GM21528 (cell line): ENCODE measurements at regions not wholly inside any gene's neighbourhood (a gene's known extent, or its start where the extent isn't known, plus 50 kb on each side); places are given as distances from the start of the nearest gene placed in this dataset.

Experiments used
- ATAC-seq: cut with Tn5 transposase; IDR thresholded peaks from one replicate; pipeline ENCODE4 v1.9.1; 2021; ENCODE audit warnings: mild to moderate bottlenecking, moderate library complexity; ENCODE audit not compliant: unreplicated experiment, low FRiP score

DNA sequence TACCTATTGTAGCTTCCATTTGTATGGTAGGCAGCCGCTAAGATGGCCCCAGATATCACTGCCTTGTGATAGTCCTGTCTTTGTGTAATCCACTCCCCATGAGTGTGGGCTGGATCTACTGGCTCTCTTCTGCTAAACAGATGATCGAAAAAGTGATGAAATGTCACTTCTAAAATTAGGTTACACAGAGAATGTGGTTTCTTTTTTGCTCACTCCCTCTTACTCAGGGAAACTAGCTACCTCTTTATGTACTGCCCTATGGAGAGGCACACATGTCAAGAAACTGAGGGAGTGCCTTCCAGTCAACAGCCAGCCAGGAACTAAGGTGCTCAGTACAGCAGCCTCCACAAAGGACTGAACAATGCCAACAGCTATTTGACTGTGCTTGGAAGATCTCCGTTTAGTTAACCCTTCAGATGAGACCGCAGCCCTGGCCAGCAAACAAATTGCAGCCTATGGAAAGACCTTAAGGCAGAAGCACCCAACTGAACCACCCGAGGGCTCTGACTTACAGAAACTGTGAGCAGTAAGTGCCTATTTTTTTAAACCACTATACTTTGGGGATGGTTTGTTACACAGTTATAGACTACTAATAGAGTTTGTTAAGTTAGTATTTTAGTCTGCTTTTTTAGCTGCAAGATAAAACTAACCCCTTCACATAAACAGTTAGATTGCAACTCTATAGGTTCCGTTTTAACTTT lies 113.2 kb upstream of the MAF start:
- no peak for ATAC-seq

DNA sequence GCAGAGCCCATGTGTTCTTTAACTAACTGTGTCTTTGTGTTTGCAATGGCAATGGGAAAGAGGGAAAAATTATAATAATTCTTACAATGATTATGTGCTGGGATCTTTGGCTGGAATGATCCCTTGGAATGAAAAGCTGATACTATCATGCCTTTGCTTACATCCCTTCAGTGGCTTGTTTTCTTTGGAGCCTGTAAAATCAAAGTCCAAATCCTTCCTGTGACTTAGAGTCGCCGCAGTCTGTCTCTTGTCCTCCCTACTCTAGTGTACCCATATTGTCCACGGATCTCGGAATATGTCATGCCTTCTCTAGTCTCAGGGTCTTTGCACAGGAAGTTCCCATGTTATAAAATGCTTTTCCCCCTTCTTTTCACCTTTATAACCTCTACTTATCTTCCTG lies 111.7 kb upstream of the MAF start:
- ATAC-seq, result no peak

DNA sequence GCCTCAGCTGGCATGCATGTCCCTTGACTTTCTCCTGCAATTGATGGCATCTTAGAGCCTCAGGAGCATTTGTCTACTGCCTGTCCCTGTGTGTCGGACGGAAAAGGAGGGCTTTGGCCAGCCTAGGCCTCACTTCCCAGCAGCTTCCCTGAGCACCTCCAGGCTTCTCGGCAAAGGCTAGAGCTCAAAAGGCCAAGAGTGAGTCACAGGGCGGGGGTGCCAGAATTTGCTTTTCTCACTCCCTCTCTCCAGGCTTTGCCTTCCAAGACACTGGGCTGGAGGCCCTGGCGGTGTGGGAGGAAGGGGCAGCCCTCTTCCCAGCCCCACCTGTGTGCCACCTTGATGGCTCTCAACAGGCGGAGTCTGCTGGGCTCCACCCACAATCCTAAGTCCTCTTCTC lies 107.3 kb upstream of the MAF start:
- no peak for ATAC-seq

DNA sequence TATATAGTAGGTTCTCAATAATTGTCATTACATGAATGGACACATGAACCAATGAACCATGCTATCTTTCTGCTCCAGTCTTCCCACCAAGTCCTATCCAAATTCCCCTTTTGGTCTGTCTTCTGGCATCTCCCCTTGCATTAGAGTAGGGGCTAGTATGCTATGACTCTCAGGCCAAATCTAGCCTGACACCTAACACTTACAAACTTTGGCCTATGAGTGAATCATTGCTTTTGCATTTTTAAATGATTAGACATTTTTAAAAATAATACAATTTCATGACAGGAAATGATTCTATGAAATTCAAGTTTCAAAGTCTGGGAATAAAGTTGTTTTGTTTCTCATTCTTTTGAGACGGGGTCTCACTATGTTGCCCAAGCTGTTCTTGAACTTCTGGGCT lies 102.5 kb upstream of the MAF start:
- ATAC-seq, result no peak

DNA sequence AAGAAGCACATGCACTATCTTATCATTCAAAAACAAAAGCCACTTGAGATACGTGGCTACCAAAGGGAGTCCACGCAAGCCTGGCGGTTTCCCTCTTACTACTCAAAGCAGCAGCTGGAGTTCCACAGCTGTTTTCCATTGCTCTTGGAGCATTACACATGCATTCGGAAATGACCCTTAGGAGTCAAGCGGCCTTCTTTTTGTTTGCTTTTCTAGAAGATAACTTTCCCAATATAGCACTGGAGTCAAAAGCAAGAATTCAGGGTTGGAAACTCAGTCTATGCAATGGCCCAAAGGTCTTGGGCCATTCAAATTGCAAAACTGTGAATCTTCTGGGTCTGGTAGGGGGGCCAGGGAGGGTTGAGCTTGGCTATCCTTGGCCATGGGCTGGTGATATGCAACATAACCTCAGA lies 97.8 kb upstream of the MAF start:
- no peak for ATAC-seq

DNA sequence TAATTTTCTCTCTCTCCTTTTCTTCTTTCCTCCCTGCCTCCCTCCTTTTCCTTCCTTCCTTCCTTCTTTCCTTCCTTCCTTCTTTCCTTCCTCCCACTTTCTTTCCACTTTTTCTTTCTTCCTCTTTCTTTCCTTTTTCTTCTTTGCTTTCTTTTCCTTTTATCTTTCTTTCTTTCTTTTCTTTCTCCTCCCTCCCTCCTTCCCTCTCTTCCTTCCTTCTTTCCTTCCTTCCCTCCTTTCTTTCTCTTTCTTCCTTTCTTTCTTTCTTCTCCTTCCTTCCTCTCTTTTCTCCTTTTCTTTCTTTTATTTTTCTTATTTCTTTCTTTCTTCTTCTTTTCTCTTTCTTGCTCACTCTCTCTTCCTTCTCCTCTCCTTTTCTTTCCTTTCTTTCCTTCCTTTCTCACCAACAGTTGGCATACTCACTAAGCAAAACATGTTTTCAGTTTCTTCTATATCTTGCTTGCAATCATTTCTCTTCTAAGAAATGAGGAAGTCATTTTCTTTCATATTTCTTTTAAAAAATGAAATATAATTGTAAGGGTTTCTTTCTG lies 97.1 kb upstream of the MAF start:
- no peak for ATAC-seq

DNA sequence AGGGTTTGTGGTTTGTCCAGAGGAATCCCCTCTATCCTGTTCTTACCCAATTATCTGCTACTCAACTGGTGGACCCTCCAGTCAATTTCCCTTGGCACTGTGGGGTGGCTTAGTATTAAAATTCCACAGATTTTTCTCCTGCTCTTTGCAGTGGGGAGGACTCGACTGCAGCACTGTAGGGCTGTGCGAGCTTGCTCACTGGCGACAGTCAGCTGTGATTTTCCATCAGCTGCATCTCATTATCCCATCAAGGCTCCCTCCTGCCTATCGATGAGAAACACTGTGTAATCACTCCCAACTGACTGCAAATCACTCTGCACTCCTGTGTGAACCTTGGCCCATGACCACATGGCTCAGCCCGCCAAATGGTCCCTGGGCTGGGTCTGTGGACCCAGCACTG lies 90.5 kb upstream of the MAF start:
- ATAC-seq, result no peak

DNA sequence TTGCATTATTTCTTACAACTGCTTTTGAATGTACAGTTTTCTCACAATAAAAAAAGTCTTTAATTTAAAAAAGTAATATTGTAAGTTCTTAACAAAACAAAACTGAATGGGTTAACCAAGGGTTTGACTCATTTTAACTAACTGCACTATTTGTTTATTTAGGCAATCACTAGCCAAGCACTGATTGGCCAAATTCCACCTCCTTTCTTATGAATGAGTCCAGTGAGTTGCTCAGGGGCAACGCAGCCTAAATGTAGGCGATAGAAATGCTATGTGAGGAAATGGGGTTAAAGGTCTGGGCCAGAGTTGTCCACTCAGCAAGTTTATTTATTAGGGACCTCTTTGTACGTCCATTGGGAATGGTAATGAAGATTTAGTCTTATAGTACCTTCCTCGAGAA lies 89.6 kb upstream of the MAF start:
- no peak for ATAC-seq

DNA sequence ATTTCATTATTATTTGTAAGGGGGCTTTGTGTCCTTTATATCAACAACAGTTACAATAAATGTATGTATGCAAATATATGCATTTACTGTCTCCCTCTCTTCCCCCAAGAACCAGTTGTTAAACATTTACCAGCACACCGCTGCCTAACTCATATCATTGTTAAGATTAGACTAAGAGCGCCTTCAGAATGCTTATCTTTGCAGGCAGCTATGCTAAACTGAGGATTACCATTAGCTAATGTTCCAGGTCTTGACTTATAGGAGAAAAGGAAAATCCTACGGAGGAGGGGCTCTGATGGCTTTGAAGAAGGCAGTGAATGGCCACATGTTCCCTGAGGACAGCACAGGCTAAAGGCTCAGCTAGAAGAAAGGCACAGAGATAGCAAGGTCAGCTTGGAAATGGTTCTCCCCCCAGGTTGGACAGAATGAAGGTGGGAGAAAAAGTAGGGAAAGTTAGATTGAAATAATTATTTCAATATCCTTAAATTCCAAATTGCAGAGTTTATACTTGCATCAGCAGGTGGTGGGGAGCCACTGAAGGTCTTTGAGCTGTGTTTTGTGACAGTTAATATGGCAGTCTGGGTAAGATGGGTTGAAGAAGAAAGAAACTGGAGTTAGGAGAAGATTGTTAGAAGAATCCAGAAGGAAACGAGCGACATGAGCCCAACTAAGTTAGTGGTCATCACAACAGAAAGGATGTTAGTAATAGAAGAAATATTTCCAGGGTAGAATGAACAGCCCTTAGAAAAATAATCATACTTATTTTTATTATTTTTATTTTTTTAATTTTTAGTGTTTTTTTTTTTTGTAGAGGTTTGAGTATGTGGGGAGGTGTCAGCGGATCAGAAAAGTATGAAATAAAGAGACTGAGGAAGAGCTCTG lies 87.0 kb upstream of the MAF start:
- no peak for ATAC-seq

DNA sequence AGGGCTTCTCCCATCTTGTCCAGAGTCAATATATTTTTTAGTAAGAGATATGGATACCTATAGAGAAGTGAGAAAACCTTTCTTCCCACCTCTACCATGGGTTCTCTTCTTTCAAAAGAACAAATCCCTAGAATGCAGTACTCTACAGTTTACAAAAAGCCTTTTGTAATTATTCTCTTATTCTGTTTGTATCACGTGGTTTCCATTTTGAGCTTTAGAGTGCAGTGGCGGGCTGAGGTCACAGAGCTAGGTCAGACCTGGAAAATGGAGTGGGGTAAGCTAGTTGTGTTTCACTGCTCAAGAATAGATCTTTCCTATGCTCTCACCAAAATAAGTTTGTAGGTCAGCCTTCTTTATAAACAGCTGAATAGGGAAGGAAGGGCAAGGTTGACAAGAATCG lies 85.3 kb upstream of the MAF start:
- ATAC-seq, result no peak

DNA sequence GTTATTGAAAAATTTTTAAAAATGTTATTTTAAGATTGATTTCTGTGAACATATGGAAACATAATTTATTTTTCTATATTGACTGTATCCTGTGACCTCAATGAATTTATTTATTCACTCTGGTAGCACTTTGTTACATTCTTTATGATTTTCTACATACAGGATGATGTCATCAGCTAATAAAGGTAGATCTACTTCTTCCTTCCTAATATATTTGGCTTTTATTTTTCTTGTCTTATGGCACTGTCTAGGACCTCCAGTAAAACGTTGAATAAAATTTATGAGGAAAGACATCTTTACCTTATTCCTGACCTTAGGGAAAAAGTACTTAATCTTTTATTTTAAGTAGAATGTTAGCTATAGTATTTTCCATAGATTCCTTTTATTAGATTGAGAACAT lies 78.8 kb upstream of the MAF start:
- no peak for ATAC-seq

DNA sequence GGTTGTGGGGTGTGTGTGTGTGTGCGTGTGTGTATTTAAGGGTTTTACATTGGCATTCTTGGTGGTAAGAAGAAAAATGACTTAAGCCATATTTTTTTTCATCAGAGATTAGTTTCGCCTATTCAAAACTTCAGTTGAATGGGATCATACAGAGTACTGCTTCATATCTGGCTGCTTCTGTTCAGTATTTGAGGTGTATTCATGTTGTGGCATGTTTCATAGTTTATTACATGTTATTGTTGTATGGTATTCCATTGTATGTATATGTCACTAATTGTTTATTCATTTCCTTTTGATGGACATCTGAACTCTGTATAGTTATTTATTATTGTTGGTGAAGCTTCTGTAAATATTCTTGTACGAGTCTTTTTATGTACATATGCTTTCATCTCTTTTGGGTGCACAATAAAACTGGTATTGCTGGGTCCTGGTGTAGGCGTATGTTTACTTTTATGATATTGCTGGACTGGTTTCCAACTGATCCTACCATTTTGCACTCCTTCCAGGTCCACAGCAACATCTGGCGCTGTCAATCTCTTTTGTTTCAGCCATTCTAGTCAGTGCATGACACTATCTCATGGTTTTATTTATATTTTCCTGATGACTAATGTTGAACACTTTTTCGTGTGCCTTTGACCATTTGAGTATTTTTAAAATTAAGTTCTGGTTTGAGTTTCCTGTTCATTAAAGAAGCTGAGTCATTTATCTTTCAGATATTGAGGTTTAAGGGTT lies 77.4 kb upstream of the MAF start:
- ATAC-seq, result no peak

DNA sequence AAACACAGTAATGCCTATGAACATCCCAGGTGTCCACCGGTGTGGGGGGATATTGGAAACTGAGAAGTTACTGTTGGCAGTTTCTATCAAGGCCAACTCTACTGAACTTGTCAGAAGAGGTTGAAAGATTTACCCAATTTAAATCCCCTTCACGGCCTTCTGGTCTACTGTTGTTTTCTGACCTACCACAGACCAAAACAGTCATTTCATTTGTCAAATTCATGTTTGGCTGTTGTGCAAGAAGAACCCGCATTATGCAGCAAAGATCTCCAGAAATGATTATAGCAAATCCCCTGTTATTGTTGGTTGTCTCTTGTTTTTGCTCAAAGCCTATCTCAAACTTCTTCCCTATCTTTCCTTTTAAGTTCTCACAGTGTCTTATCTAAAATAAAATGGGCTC lies 73.1 kb upstream of the MAF start:
- no peak for ATAC-seq

DNA sequence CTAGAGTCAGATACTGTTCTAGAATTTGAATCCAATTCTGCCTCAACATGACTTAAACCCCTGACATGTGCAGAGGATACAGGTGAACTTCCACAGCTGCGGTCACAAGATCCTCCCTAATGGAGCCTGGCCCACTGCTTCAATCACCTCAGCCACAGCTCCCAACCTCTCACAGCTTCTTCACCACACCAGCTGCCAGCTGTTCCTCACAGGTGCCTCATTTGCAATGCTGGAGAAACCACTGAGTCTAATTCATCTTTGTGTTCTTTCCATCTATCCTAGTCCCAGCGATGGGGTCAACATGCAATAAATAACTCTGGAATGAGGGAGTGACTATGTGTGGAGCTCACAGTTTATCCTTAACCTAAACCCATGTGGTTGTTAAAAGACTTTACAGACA lies 72.0 kb upstream of the MAF start:
- no peak for ATAC-seq

DNA sequence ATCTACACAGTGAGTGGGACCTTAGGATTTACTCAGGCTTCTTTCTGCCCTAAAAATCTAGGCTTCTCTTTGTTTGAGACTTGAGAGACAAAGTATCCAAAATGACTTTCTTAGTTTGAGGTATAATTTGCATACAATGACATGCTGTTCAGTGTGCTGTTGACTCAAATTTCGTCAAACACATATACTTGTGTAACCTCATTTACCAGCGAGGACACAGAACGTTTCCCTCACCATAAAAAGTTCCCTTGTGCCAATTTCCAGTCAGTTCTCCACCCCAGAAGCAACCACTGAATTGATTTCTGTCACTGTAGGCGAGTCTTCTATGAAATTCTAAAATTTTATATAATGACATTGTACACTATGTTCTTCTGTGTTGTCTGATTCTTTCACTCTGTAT lies 68.0 kb upstream of the MAF start:
- ATAC-seq, result no peak

DNA sequence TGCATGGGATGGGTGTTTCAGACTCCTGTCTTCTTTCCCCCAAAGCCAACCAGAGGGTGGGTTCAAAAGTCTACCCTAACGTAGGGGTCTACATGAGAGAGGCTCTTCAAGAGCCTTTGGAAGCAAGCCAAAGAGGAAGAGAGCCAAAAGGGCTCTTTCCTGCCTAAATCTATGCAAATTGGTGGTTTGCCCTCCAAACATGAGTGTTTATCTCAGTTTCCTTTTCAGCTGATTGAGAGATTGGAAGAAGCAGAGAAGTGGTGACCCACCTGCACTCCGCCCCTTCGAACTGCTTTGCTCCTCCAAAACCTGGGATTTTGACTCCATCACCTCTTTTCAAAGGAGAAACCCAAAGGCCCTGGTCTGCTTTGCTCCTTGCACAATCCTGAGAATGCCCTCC lies 65.4 kb upstream of the MAF start:
- no peak for ATAC-seq

DNA sequence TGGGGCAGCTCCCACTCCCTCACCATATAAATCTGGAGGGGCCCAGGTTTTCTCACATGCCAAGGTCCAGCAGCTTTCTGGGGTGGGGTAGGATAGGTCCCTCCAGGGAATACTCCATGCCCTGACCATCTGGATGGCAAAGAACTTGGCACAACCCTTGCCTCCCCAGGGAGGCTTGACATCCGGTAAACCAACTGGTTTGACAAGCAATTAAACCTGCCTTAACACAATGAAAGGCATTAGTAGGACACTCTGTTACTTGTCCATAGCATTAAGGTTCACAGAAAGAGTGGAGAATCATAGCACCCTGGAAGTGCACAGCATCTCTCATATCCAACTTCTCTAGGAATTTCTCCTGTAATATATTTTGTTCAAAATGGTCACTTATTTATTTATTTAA lies 63.9 kb upstream of the MAF start:
- ATAC-seq, result no peak

DNA sequence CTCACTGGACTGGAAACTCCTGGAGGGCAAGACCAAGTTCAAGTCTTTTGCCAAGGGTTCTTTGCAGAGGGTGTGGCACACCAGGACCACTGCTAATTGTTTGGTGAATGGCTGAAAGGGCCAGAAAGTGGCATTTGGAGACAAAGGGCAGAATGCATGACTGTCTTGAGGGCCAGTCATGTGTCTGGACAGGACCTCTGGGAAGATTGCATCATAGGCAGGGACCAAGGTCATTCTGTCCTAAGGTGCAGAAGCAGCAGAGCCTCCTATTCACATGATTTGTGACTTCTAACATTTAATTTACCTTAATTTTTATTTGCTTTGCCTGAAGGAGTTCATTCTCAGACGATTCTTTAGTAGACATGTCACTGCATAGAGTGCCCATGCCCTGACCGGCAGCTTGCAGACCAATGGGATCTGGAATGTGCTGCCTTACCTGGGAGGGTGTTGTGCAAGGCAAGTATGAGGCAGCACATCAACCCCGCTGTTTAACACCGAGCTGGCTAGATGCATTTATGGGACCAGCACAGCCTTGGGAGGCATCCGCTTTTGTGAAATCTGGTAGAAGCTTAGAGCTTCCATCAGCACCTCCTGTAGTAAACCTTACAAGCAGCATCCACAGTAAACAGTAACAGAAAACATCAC lies 62.3 kb upstream of the MAF start:
- ATAC-seq, result no peak

DNA sequence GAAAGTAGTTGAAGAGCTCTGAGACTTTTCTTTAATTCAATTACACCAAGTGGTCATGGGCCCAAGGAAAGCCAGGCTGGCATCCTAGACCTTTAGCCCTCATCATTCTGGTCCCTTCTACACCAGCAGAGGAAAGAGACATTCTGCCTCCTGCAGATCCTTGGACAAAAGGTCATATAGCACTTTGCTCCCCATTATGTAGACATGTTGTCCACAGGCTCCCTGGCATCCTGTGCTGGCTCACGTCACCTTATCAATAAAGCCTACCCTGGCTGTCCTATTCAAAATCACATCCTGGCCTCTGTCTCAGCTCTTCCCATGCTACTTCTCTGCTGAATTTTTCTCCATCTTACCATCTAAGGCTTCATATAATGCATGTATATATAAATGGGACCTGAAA lies 61.6 kb upstream of the MAF start:
- ATAC-seq, result no peak

DNA sequence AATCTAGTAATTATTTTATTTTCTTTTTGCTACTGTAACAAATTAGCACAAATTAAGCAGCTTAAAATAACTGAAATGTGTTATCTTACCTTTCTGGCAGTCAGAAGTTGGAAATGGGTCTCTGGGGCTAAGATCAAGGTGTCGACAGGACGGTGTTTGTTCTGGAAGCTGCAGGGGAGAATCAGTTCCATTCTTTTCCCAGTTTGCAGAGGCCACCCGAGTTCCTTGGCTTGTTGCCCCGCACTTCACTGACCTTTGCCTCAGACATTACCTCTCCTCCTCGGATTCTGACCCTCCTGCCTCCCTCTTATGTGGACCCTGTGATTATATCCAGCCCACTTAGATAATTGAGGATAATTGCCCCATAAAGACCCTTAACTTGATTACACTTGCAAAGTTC lies 61.0 kb upstream of the MAF start:
- ATAC-seq, result no peak

DNA sequence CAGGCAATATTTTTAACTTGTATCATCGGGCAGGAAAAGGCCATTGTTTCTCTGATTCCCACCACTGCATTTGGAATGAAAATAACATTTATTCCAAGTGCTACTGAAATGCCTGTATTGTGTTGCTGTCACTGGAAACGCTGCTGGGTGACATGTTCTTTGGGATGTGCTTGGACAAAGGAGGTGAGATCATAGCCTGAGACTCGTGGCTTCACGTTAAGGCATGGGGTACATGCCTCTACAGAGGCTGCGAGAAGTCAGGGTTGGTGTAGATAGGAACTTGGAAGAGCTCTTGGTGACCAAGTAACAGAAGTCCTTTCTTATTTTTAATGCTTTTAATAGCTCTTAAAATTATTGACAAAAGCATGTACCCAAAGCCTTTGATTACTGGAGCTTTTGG lies 58.8 kb upstream of the MAF start:
- ATAC-seq, result no peak
